HFFc6 (cell line): ENCODE measurements at regions not wholly inside any gene's neighbourhood (a gene's known extent, or its start where the extent isn't known, plus 50 kb on each side); places are given as distances from the start of the nearest gene placed in this dataset.

Experiments used
- DNase-seq: peaks from one replicate; pipeline ENCODE4 v3.0.0-alpha.2; 2018
- H3K27ac Mint-ChIP-seq: 2 replicates; pipeline ENCODE4 v1.8.0; 2020; ENCODE audit warnings: mild to moderate bottlenecking, mixed read lengths
- H3K27me3 Mint-ChIP-seq: 2 replicates; pipeline ENCODE4 v1.8.0; 2021; ENCODE audit warnings: mild to moderate bottlenecking, moderate library complexity, mixed read lengths; ENCODE audit not compliant: insufficient read depth
- H3K36me3 Mint-ChIP-seq: 2 replicates; pipeline ENCODE4 v1.8.0; 2021; ENCODE audit warnings: low read depth, mixed read lengths
- H3K4me1 Mint-ChIP-seq: 2 replicates; pipeline ENCODE4 v1.8.0; 2020; ENCODE audit warnings: low read depth, mixed read lengths
- H3K4me3 Mint-ChIP-seq: 2 replicates; pipeline ENCODE4 v1.8.0; 2020; ENCODE audit warnings: mild to moderate bottlenecking, moderate library complexity, mixed read lengths
- H3K9me3 Mint-ChIP-seq: 2 replicates; pipeline ENCODE4 v1.8.0; 2020; ENCODE audit warnings: mild to moderate bottlenecking, mixed read lengths
- CTCF ChIP-seq: fragments of 200-600 bp; sonication (generic); IDR thresholded peaks from 2 replicates; pipeline ENCODE4 v1.5.0; 2021; ENCODE audit warnings: antibody characterized with exemption, mild to moderate bottlenecking

- H3K27ac Mint-ChIP-seq: no peak overlapping the region
- H3K27me3 Mint-ChIP-seq: no peaks in the 10 kb centered on the region
- H3K9me3 Mint-ChIP-seq: peaks cover 8% of the 10 kb centered on the region
- no peaks in the 10 kb centered on the region for H3K4me1 Mint-ChIP-seq
- DNase-seq: no peak
- no peak overlapping the region for H3K4me3 Mint-ChIP-seq
- H3K36me3 Mint-ChIP-seq: no peaks in the 10 kb centered on the region
- no peak for TF ChIP-seq CTCF
Observed at GRCh38 chr14:62244221-62244620, 482.0 kb downstream of the SNAPC1 start.

GRCh38 chr14:62247266-62247665, 485.0 kb downstream of the SNAPC1 start:
- no peak for TF ChIP-seq CTCF
- H3K9me3 Mint-ChIP-seq: peaks cover 8% of the 10 kb centered on the region
- H3K4me1 Mint-ChIP-seq: no peaks in the 10 kb centered on the region
- no peaks in the 10 kb centered on the region for H3K36me3 Mint-ChIP-seq
- no peak overlapping the region for H3K4me3 Mint-ChIP-seq
- no peak overlapping the region for H3K27ac Mint-ChIP-seq
- no peaks in the 10 kb centered on the region for H3K27me3 Mint-ChIP-seq
- no peak for DNase-seq

GRCh38 chr14:62251237-62251636, 489.0 kb downstream of the SNAPC1 start:
- Mint-ChIP-seq H3K27ac (no peak overlapping the region), H3K9me3 (no peaks in the 10 kb centered on the region), H3K27me3 (peaks cover 5% of the 10 kb centered on the region; the same call in 1 of the 2 replicates), H3K4me3 (no peak overlapping the region), H3K36me3 (no peaks in the 10 kb centered on the region), H3K4me1 (no peaks in the 10 kb centered on the region)
- no peak for TF ChIP-seq CTCF
- DNase-seq: no peak

GRCh38 chr14:62253171-62253570, 491.0 kb downstream of the SNAPC1 start:
- TF ChIP-seq CTCF: no peak
- H3K27ac Mint-ChIP-seq: no peak overlapping the region
- H3K4me1 Mint-ChIP-seq: no peaks in the 10 kb centered on the region
- DNase-seq: no peak
- no peaks in the 10 kb centered on the region for H3K36me3 Mint-ChIP-seq
- no peaks in the 10 kb centered on the region for H3K9me3 Mint-ChIP-seq
- no peak overlapping the region for H3K4me3 Mint-ChIP-seq
- H3K27me3 Mint-ChIP-seq: peaks cover 5% of the 10 kb centered on the region; the same call in 1 of the 2 replicates

GRCh38 chr14:62253911-62254310, 491.7 kb downstream of the SNAPC1 start:
- H3K9me3 Mint-ChIP-seq: no peaks in the 10 kb centered on the region
- no peaks in the 10 kb centered on the region for H3K36me3 Mint-ChIP-seq
- H3K4me1 Mint-ChIP-seq: no peaks in the 10 kb centered on the region
- no peak for DNase-seq
- no peak for TF ChIP-seq CTCF
- no peak overlapping the region for H3K4me3 Mint-ChIP-seq
- peaks cover 5% of the 10 kb centered on the region; the same call in 1 of the 2 replicates for H3K27me3 Mint-ChIP-seq
- no peak overlapping the region for H3K27ac Mint-ChIP-seq

- H3K27ac Mint-ChIP-seq: no peak overlapping the region
- H3K36me3 Mint-ChIP-seq: no peaks in the 10 kb centered on the region
Observed at GRCh38 chr14:62269204-62269603, 507.0 kb downstream of the SNAPC1 start.

More at GRCh38 chr14:62269204-62269603, 507.0 kb downstream of the SNAPC1 start:
- no peaks in the 10 kb centered on the region for H3K4me1 Mint-ChIP-seq
- no peaks in the 10 kb centered on the region for H3K9me3 Mint-ChIP-seq
- no peak for TF ChIP-seq CTCF
- H3K27me3 Mint-ChIP-seq: no peaks in the 10 kb centered on the region
- no peak overlapping the region for H3K4me3 Mint-ChIP-seq
- DNase-seq: no peak
